ENCODE measurements at regions not wholly inside any gene's neighbourhood (a gene's known extent, or its start where the extent isn't known, plus 50 kb on each side); places are given as distances from the start of the nearest gene placed in this dataset.

DNA sequence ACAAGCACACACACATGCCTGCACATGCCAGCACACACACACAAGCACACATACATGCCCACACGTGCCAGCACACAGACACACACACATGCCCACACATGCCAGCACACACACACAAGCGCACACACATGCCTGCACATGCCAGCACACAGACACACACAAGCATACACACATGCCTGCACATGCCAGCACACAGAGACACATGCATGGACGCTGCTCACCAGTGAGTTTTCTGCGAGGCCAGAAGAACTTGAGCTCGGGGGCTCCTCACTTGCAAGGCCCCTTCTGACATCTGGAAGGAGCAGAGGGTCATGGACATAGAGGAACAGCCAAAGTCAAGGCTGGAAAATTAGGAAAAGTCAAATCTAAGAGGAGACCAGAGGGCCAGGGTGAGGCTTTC, 61.2 kb upstream of the BCL11B start:
- H3K14ac ChIP-seq (ENCODE audit: insufficient read length) = no peak overlapping the region
- H2BK5ac ChIP-seq (ENCODE audit: low read depth, low read length) = peak overlapping the region; percentile 90
- no peak overlapping the region for H3K27ac ChIP-seq (ENCODE audit: low read depth, low read length)
- no peak overlapping the region; the same call in 1 of the 2 replicates for H3K18ac ChIP-seq (ENCODE audit: extremely low read depth, low read length)
- H3K9ac ChIP-seq (replicated peaks in 1 of 4; ENCODE audit: extremely low read depth in 1 of 4, low read depth in 3 of 4, low read length in 3 of 4) = no peak overlapping the region
- ChIA-PET POLR2A (ENCODE audit: partially characterized antibody) (no interaction called here), CTCF (ENCODE audit: partially characterized antibody) (interaction anchor here (0.9 to 3.3 kb wide), 7 partner anchors 9 to 59 kb away, joined by 3 to 13 read pairs (median 5); no protein-coding TSS in a partner anchor)
- H2AFZ ChIP-seq (ENCODE audit: low read length) = no peak overlapping the region
- H3K36me3 ChIP-seq (ENCODE audit: control insufficient read depth in 2 of 4, insufficient read depth in 4 of 4, low read length in 3 of 4) = no peaks in the 10 kb centered on the region
- H3K23ac ChIP-seq (ENCODE audit: insufficient read length) = no peak overlapping the region
- 93% methylated on average over 5 of the region's 5 CpGs; no CpG with 5 or more reads in 1 of the 2 experiments for WGBS, 2 experiments (ENCODE audit: extremely low coverage in 1 of 2, insufficient coverage in 1 of 2, insufficient read length in 1 of 2, insufficient replicate concordance in 2 of 2, low coverage in 1 of 2, low lambda C conversion rate in 2 of 2, missing lambda C conversion rate in 1 of 2)
- no peak overlapping the region for H3K4me2 ChIP-seq (ENCODE audit: insufficient read depth in 1 of 2, low read depth in 2 of 2, low read length in 2 of 2)
- H2BK12ac ChIP-seq (ENCODE audit: low read depth, low read length) = peak overlapping the region; percentile 96; the same call in 1 of the 2 replicates
- H4K5ac ChIP-seq (ENCODE audit: insufficient read length, low read depth, low read length) = no peak overlapping the region
- no peaks in the 10 kb centered on the region for H3K79me1 ChIP-seq (ENCODE audit: low read depth, low read length)
- FAIRE-seq = no peak
- no peak overlapping the region for H3K56ac ChIP-seq (replicated peaks; ENCODE audit: insufficient read length, low read depth, low read length)
- no peak overlapping the region for H3K4me3 ChIP-seq (ENCODE audit: extremely low read depth in 1 of 4, insufficient read depth in 2 of 4, low read depth in 3 of 4, low read length in 4 of 4)
- H3K9me3 ChIP-seq (ENCODE audit: insufficient read depth in 2 of 2, low read depth in 1 of 2, low read length in 1 of 2) = no peaks in the 10 kb centered on the region; a peak in 1 of 4 replicates
- H2AK5ac ChIP-seq (ENCODE audit: low read depth, low read length) = peak overlapping the region; percentile 95
- DNase-seq (ENCODE audit: low read depth in 1 of 2, low spot score in 2 of 2) = no peak
- H3K4me1 ChIP-seq (replicated peaks in 1 of 4; ENCODE audit: control insufficient read depth in 3 of 4, insufficient read depth in 4 of 4, low read length in 3 of 4) = no peaks in the 10 kb centered on the region
- H2BK20ac ChIP-seq (ENCODE audit: low read length) = peak overlapping the region; percentile 80; the same call in 1 of the 2 replicates
- H3K79me2 ChIP-seq (ENCODE audit: control insufficient read depth in 1 of 2, insufficient read depth in 2 of 2, low read length in 2 of 2) = no peaks in the 10 kb centered on the region
- no peak overlapping the region; the same call in 1 of the 2 replicates for H4K8ac ChIP-seq (ENCODE audit: extremely low read depth, insufficient read depth, low read length)
- peaks cover 2% of the 10 kb centered on the region; the same call in 1 of the 2 replicates for H3K23me2 ChIP-seq (ENCODE audit: low read depth, low read length)
- no peak overlapping the region for H4K91ac ChIP-seq (replicated peaks; ENCODE audit: insufficient read length, low read length)
- no peak overlapping the region for H2BK120ac ChIP-seq (replicated peaks; ENCODE audit: low read depth, low read length)
- no peaks in the 10 kb centered on the region for H3K27me3 ChIP-seq (replicated peaks in 1 of 4; ENCODE audit: control insufficient read depth in 3 of 4, extremely low read depth in 1 of 4, insufficient read depth in 3 of 4, low read length in 3 of 4)
- no peak overlapping the region for H3K4ac ChIP-seq (replicated peaks; ENCODE audit: insufficient read length, low read depth, low read length)
- H4K20me1 ChIP-seq (replicated peaks in 1 of 2; ENCODE audit: control insufficient read depth in 1 of 2, insufficient read depth in 2 of 2, low read length in 2 of 2) = no peaks in the 10 kb centered on the region
- peak overlapping the region; percentile 92; the same call in 1 of the 2 replicates for H2BK15ac ChIP-seq (ENCODE audit: low read length)
- TF ChIP-seq KDM4A (IDR thresholded peaks at IDR 0.05; ENCODE audit: low read depth, low read length, severe bottlenecking) (no peak), TAF7 (optimal IDR thresholded peaks at IDR 0.05; ENCODE audit: borderline replicate concordance, low read depth, low read length) (no peak), MAFK (IDR thresholded peaks at IDR 0.05; ENCODE audit: low read depth, low read length) (no peak), CTBP2 (IDR thresholded peaks at IDR 0.05; ENCODE audit: borderline replicate concordance, insufficient read depth, insufficient read length, low read length) (no peak), NANOG (IDR thresholded peaks at IDR 0.05; ENCODE audit: insufficient read depth, low read depth, low read length, poor library complexity, severe bottlenecking) (no peak), CBX8 (IDR thresholded peaks at IDR 0.05; ENCODE audit: borderline replicate concordance, low read depth, low read length) (no peak), POLR2A (IDR thresholded peaks at IDR 0.05; ENCODE audit: control extremely low read depth in 1 of 2, low read depth in 2 of 2, low read length in 2 of 2) (no peak), CBX5 (IDR thresholded peaks at IDR 0.05; ENCODE audit: low read depth, low read length) (no peak), POLR2AphosphoS5 (IDR thresholded peaks at IDR 0.05; ENCODE audit: low read depth, low read length) (no peak), SUZ12 (IDR thresholded peaks at IDR 0.05; ENCODE audit: low read length) (no peak), CREB1 (IDR thresholded peaks at IDR 0.05) (no peak)
- TF ChIP-seq, protein P1, sequence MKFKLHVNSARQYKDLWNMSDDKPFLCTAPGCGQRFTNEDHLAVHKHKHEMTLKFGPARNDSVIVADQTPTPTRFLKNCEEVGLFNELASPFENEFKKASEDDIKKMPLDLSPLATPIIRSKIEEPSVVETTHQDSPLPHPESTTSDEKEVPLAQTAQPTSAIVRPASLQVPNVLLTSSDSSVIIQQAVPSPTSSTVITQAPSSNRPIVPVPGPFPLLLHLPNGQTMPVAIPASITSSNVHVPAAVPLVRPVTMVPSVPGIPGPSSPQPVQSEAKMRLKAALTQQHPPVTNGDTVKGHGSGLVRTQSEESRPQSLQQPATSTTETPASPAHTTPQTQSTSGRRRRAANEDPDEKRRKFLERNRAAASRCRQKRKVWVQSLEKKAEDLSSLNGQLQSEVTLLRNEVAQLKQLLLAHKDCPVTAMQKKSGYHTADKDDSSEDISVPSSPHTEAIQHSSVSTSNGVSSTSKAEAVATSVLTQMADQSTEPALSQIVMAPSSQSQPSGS (IDR thresholded peaks at IDR 0.05; ENCODE audit: low read length) = no peak
